K562 (cell line): ENCODE measurements at regions not wholly inside any gene's neighbourhood (a gene's known extent, or its start where the extent isn't known, plus 50 kb on each side); places are given as distances from the start of the nearest gene placed in this dataset.

Source experiments
- ATAC-seq: fragments of 200-7000 bp; cut with Tn5 transposase; 3 replicates; pipeline ENCODE4 v1.9.1; 2020; ENCODE audit warnings: moderate library complexity
- BruUV-seq: library from RNA; stranded (reverse); fragments of 400-500 nt; replicated peaks from 2 replicates; lab custom pipeline; 2021; lab: Mats Ljungman, UMichigan
- CTCF ChIA-PET: fragments of 300-600 bp; formaldehyde crosslinking; extraction: SDS; loops from one replicate; lab custom pipeline; 2021; ENCODE audit warnings: low intra/inter-chr PET ratio; lab: Yijun Ruan, JAX
- POLR2A ChIA-PET: fragments of 300-600, 350-650 bp; sonication (Branson Sonifier 250); formaldehyde crosslinking; extraction: SDS; loops from one replicate; lab custom pipeline; 2021; ENCODE audit warnings: antibody characterized with exemption, inconsistent platforms; lab: Yijun Ruan, JAX
- DNase-seq, 4 experiments: peaks; one replicate each; pipeline versions ENCODE4 v3.0.0 to v3.0.0-alpha.2; 2011 to 2018; ENCODE audit warnings: low spot score in 3 of 4, mixed read lengths in 3 of 4; ENCODE audit errors: extremely low read depth in 1 of 4
- FAIRE-seq: peaks from 2 replicates; lab custom pipeline; 2011; peaks lifted over from hg19 to GRCh38; lab: Jason Lieb, UNC
- H2AFZ ChIP-seq: 2 replicates; pipeline ENCODE4 v1.6.0; 2011; ENCODE audit warnings: low read depth, low read length, control low read depth, inconsistent platforms
- H3K27ac ChIP-seq: fragments of 200-600 bp; 3 replicates; pipeline ENCODE4 v1.8.0; 2011; ENCODE audit warnings: low read depth, mild to moderate bottlenecking, control low read depth, inconsistent platforms, low read length, moderate library complexity, mixed read lengths; ENCODE audit errors: extremely low read depth
- H3K27me3 ChIP-seq, 2 experiments: fragments of 300-600 bp in 1 of 2; 2 replicates in 1 of 2; 3 replicates in 1 of 2; pipeline versions ENCODE4 v1.6.0 to v1.8.0; 2011; ENCODE audit warnings: inconsistent platforms in 2 of 2, low read length in 2 of 2, mild to moderate bottlenecking in 1 of 2, mixed read lengths in 1 of 2, moderate library complexity in 1 of 2; ENCODE audit not compliant: control insufficient read depth in 2 of 2, insufficient read depth in 2 of 2
- H3K36me3 ChIP-seq: fragments of 300-600 bp; 3 replicates; pipeline ENCODE4 v1.8.0; 2011; ENCODE audit warnings: mild to moderate bottlenecking, low read length, inconsistent platforms; ENCODE audit not compliant: control insufficient read depth, insufficient read depth
- H3K4me1 ChIP-seq, 2 experiments: fragments of 200-600 bp in 1 of 2; replicated peaks in 1 of 2; 2 replicates in 1 of 2; 3 replicates in 1 of 2; pipeline versions ENCODE4 v1.5.1 to v1.8.0; 2011; ENCODE audit warnings: inconsistent platforms in 2 of 2, low read length in 2 of 2, mild to moderate bottlenecking in 1 of 2, mixed read lengths in 1 of 2, moderate library complexity in 1 of 2; ENCODE audit not compliant: control insufficient read depth in 2 of 2, insufficient read depth in 2 of 2
- H3K4me2 ChIP-seq: 2 replicates; pipeline ENCODE4 v1.6.1; 2011; ENCODE audit warnings: low read length, control low read depth, inconsistent platforms, mixed read lengths; ENCODE audit not compliant: insufficient read depth
- H3K4me3 ChIP-seq: fragments of 200-600 bp; sonication (generic), shearing (Covaris generic); 2 replicates; pipeline ENCODE4 v1.5.1; 2016; ENCODE audit warnings: control low read depth, inconsistent platforms
- H3K79me2 ChIP-seq: fragments of 200-600 bp; 3 replicates; pipeline ENCODE4 v1.8.0; 2011; ENCODE audit warnings: low read length, inconsistent platforms; ENCODE audit not compliant: control insufficient read depth, insufficient read depth
- H3K9ac ChIP-seq, 2 experiments: 2 replicates each; pipeline versions ENCODE4 v1.6.0 to v1.6.1; 2011; ENCODE audit warnings: low read depth in 2 of 2, low read length in 2 of 2, control low read depth in 1 of 2, inconsistent platforms in 1 of 2, mild to moderate bottlenecking in 1 of 2, mixed read lengths in 1 of 2; ENCODE audit not compliant: insufficient read depth in 1 of 2
- H3K9me1 ChIP-seq: one replicate; pipeline ENCODE4 v1.6.0; 2011; ENCODE audit warnings: inconsistent platforms, mild to moderate bottlenecking, low read length, moderate library complexity; ENCODE audit not compliant: control insufficient read depth, insufficient read depth
- H3K9me3 ChIP-seq: replicated peaks from 2 replicates; pipeline ENCODE4 v1.5.1; 2011; ENCODE audit warnings: low read depth, low read length, inconsistent platforms; ENCODE audit not compliant: control insufficient read depth, insufficient read depth
- H4K20me1 ChIP-seq: replicated peaks from 2 replicates; pipeline ENCODE4 v1.6.1; 2011; ENCODE audit warnings: low read length, inconsistent platforms, mixed read lengths; ENCODE audit not compliant: control insufficient read depth, insufficient read depth
- CEBPB ChIP-seq: fragments of 450-650 bp; IDR thresholded peaks from 2 replicates; pipeline ENCODE4 v1.6.1; 2016; ENCODE audit warnings: missing genetic modification characterization, missing compliant biosample characterization
- CHCHD3 ChIP-seq: fragments of 250-450 bp; sonication (Bioruptor Pico); IDR thresholded peaks from 2 replicates; pipeline ENCODE4 v2.1.2; 2022; ENCODE audit warnings: mild to moderate bottlenecking
- CTCFL ChIP-seq: IDR thresholded peaks from 2 replicates; pipeline ENCODE4 v1.6.1; 2011; ENCODE audit warnings: borderline replicate concordance, low read depth, mild to moderate bottlenecking, moderate library complexity, low read length; ENCODE audit not compliant: insufficient read depth, poor library complexity, severe bottlenecking
- KLF1 ChIP-seq: fragments of 450-650 bp; IDR thresholded peaks from 2 replicates; pipeline ENCODE4 v1.6.1; 2016; ENCODE audit warnings: missing genetic modification characterization, missing compliant biosample characterization
- MECOM ChIP-seq: fragments of 250-450 bp; sonication (Bioruptor Pico); IDR thresholded peaks from 2 replicates; pipeline ENCODE4 v1.8.0; 2022; ENCODE audit warnings: inconsistent platforms
- MYC ChIP-seq, 2 experiments: fragments of 250-450 bp in 1 of 2; sonication (Bioruptor Pico) in 1 of 2; IDR thresholded peaks; 2 replicates each; pipeline versions ENCODE4 v1.5.1 to v1.6.1; 2012 to 2021; ENCODE audit warnings: low read depth in 2 of 2, borderline replicate concordance in 1 of 2, improper control_type of control experiment in 1 of 2, low read length in 1 of 2, mild to moderate bottlenecking in 1 of 2, moderate library complexity in 1 of 2
- NRF1 ChIP-seq, 2 experiments: fragments of 450-650 bp; IDR thresholded peaks in 1 of 2; conservative IDR thresholded peaks in 1 of 2; 2 replicates each; pipeline ENCODE4 v1.6.1; 2014; ENCODE audit warnings: mild to moderate bottlenecking in 2 of 2
- PHB ChIP-seq: fragments of 250-450 bp; sonication (Bioruptor Pico); IDR thresholded peaks from 2 replicates; pipeline ENCODE4 v1.5.0; 2021
- POLR2G ChIP-seq: fragments of 200-400 bp; formaldehyde crosslinking; IDR thresholded peaks from 2 replicates; pipeline ENCODE4 v1.6.1; 2017; ENCODE audit warnings: low read depth, mild to moderate bottlenecking, antibody characterized with exemption, low read length, moderate library complexity
- RBFOX2 ChIP-seq: fragments of 200-400 bp; formaldehyde crosslinking; IDR thresholded peaks from 2 replicates; pipeline ENCODE4 v1.6.1; 2017; ENCODE audit warnings: low read depth, mild to moderate bottlenecking, low read length, moderate library complexity
- ZNF324 ChIP-seq: fragments of 250-450 bp; sonication (Bioruptor Pico); IDR thresholded peaks from 2 replicates; pipeline ENCODE4 v1.4.0; 2020; ENCODE audit warnings: mild to moderate bottlenecking
- ZNF57 ChIP-seq: fragments of 450-650 bp; formaldehyde crosslinking; IDR thresholded peaks from 2 replicates; pipeline ENCODE4 v1.4.0; 2020; ENCODE audit warnings: mild to moderate bottlenecking, moderate library complexity
- ZNF77 ChIP-seq: fragments of 250-450 bp; sonication (Bioruptor Pico); IDR thresholded peaks from 2 replicates; pipeline ENCODE4 v1.5.0; 2020
- WGBS: fragments of 100-300 bp; shearing (Covaris generic); methylation state at CpG from one replicate; pipeline ENCODE4 v1.1.6; 2016; ENCODE audit warnings: low coverage, mixed read lengths; ENCODE audit not compliant: insufficient coverage; ENCODE audit errors: missing lambda C conversion rate; 5-methylcytosine and 5-hydroxymethylcytosine counted together
- in situ Hi-C: fragments of 300-500 bp; cut with MboI; formaldehyde crosslinking; loops from 4 replicates; pipeline ENCODE4 v1.15.0; 2018; ENCODE audit warnings: inconsistent platforms, mixed read lengths
- intact Hi-C: fragments of 100-400 bp; cut with micrococcal nuclease; formaldehyde crosslinking; loops from 2 replicates; pipeline ENCODE4 v1.14.2; 2022
- TF ChIP-seq, protein P1 (sequence below): IDR thresholded peaks from 2 replicates; pipeline ENCODE4 v1.6.1; 2012; ENCODE audit warnings: low read depth, low read length, improper control_type of control experiment, borderline replicate concordance

DNA sequence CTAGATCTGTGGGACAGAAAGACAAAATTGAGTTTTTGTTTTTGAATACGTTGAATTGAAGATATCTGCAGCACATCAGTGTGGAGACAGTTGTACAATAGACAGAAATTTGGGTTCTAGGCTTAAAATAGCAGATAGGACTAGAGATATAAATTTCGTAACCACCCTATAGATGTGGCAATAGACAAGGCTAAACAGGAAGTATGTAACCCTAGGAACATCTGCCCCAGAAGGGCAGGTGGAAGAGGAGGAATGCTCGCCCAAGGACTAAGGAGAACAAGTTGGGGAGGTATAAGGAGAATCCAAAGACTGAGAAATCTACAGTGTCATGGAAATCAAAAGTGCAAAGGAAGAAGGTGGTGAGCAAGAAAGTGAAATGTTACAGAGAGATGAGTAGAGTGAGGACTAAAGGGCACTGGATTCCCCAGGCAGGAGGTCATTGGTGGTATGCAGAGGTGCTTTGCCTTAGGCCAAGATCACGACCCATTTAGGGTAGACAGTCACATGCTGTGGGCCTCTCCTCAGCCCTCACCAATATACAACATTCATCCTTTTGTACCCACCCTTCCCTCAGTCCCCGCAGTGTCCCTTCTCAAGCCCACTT, 109.1 kb upstream of the ELL2 start (continued):
- TF ChIP-seq, protein P1, sequence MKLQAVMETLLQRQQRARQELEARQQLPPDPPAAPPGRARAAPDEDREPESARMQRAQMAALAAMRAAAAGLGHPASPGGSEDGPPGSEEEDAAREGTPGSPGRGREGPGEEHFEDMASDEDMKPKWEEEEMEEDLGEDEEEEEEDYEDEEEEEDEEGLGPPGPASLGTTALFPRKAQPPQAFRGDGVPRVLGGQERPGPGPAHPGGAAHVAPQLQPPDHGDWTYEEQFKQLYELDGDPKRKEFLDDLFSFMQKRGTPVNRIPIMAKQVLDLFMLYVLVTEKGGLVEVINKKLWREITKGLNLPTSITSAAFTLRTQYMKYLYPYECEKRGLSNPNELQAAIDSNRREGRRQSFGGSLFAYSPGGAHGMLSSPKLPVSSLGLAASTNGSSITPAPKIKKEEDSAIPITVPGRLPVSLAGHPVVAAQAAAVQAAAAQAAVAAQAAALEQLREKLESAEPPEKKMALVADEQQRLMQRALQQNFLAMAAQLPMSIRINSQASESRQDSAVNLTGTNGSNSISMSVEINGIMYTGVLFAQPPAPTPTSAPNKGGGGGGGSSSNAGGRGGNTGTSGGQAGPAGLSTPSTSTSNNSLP: no peak
- TF ChIP-seq CEBPB (tag): peak; percentile 89
- TF ChIP-seq NRF1 (conservative IDR thresholded peaks at IDR 0.05 in 1 of 2, IDR thresholded peaks at IDR 0.05 in 1 of 2): no peak

DNA sequence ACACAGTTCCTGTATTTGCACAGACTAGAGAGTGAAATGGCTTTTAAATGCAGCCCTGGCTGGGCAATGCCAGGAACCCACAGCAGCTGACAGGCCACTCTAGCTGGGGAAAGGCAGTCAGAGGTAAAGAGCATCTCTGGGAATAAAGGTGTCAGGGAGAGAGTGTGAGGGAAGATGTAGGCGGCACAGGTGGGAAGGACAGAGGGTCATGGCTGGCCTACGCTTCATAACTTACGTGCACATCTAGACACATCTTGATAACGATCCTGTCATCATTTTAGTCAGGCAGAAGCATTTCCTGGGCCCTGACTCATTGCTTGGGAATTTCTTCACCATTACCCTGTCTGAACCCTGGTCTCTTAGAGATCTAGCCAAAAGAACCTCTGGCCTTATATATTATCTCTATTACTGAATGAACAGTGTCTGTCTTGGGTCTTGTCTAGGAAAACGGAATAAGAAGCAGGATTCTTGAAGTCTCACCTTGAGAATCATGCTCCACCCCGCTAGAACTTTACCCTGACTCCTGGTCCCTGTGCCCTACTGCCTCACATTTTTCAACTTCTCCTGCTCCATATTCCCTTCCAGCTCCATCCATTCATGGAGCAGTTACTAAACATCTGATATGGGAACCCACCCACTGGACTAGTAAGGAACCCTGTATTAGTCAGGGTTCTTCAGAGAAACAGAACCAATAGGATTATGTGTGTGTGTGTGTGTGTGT, 106.4 kb upstream of the ELL2 start:
- ATAC-seq: peak; percentile 77
- no peak overlapping the region for H2AFZ ChIP-seq
- peak in 1 of 4 experiments; percentile 57 for DNase-seq
- no peak overlapping the region for H3K27ac ChIP-seq
- no peaks in the 10 kb centered on the region for H3K27me3 ChIP-seq
- no peak overlapping the region for H3K4me3 ChIP-seq
- peak; percentile 26 for FAIRE-seq
- intact Hi-C loops (no loop called here), in situ Hi-C loops (no loop called here)
- no peak overlapping the region for H3K9ac ChIP-seq
- H3K4me2 ChIP-seq: no peak overlapping the region
- POLR2A ChIA-PET: interaction anchor here (0.9 to 1.0 kb wide), 2 partner anchors 14 to 27 kb away, joined by 3 to 4 read pairs; no protein-coding TSS in a partner anchor
- peaks cover 0 to 3% of the 10 kb centered on the region in 2 experiments; a peak in 1 of 5 replicates for H3K4me1 ChIP-seq
- H3K9me1 ChIP-seq: no peaks in the 10 kb centered on the region
- no peaks in the 10 kb centered on the region for H3K79me2 ChIP-seq
- WGBS: 4% methylated on average over 6 of the region's 6 CpGs
- no peaks in the 10 kb centered on the region for H3K36me3 ChIP-seq
- no peaks in the 10 kb centered on the region for H3K9me3 ChIP-seq
- H4K20me1 ChIP-seq: no peaks in the 10 kb centered on the region
- BruUV-seq: TSS peak; percentile 100
- CTCF ChIA-PET: no interaction called here
- TF ChIP-seq CHCHD3 (CRISPR knock-in tag) (peak; percentile 96), ZNF324 (CRISPR knock-in tag) (no peak), KLF1 (tag) (no peak), POLR2G (0 out of 2 replicates have a peak, but pooled peaks have one; percentile 29), RBFOX2 (peak; percentile 49), CTCFL (no peak), MYC (IDR thresholded peaks at IDR 0.05; ENCODE audit: low read depth, low read length) (no peak), MYC (CRISPR knock-in tag; IDR thresholded peaks at IDR 0.05; ENCODE audit: borderline replicate concordance, low read depth) (no peak), PHB (CRISPR knock-in tag) (peak; percentile 61; the same call in 1 of the 2 replicates), ZNF77 (CRISPR knock-in tag) (peak; percentile 92), MECOM (CRISPR knock-in tag) (no peak), ZNF57 (CRISPR knock-in tag) (0 out of 2 replicates have a peak, but pooled peaks have one; percentile 52)
